ENCODE measurements at regions not wholly inside any gene's neighbourhood (a gene's known extent, or its start where the extent isn't known, plus 50 kb on each side); places are given as distances from the start of the nearest gene placed in this dataset.

DNA sequence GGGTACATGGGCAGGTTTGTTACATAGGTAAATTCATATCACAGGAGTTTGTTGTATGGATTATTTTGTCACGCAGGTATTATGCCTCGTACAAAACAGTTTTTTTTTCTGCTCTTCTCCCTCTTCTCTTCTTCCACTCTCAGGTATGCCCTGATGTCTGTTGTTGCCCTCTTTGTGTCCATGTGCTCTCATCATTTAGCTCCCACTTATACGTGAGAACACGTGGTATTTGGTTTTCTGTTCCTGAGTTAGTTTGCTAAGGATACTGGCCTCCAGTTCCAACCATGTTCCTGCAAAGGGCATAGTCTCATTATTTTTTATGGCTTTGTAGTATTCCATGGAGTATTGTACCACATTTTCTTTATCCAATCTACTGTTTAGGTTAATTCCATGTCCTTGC lies 65.7 kb downstream of the UNC5CL start:
- no peak for DNase-seq (ENCODE audit: low read depth in 2 of 2)

- DNase-seq (ENCODE audit: low read depth in 2 of 2), result no peak
Measured at GRCh38 chr6:40972814-40973213, 66.2 kb downstream of the UNC5CL start.

- DNase-seq (ENCODE audit: low read depth in 2 of 2), result no peak
Measured at GRCh38 chr6:40972190-40972589, 66.8 kb downstream of the UNC5CL start.

DNA sequence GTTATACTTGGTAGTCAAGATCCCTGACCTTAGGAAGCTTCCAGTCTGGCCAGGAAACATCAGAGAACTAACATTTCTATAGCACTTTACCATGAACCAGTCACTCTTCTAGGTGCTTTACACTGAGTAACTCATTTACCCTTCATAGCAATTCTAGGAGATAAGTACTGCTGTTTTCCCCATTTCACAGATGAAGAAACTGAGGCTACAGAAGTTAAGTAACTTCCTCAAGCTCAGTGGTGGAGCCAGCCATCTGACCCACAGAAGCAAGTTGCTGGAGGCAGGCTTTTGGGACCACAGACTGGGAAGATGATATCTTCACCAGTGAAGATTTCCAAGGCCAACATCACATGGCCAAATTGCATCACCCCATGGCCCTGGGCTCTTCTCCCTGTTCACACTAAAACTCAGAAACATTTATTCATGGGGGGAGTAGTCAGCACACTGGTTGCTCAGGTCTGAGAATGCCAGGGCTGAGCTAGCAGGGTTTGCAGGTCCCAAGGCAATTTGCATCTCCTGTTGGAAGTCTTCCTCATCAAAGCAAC lies 70.3 kb downstream of the UNC5CL start:
- DNase-seq (ENCODE audit: low read depth in 2 of 2), result no peak

GRCh38 chr6:40966860-40967259 lies 72.2 kb downstream of the UNC5CL start:
- no peak for DNase-seq (ENCODE audit: low read depth in 2 of 2)

DNA sequence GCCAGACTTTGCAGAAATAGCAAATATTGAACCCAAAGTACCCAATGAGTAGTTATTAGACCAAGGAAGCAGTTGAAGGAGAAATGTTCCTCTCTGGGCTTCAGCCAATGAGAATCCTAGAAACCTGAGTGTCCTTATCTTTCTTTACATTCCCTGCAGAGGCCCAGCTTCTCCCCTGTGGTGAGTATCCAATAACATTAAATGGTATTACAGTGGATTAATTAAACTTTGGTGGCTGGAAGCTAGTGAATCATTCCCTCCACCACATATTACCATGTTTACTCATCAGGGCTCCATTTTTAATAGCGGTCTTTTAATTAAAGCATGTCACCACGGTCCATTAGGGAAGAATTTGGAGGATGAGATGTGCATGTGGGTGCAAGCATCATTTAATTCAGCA lies 74.0 kb downstream of the UNC5CL start:
- DNase-seq (ENCODE audit: low read depth in 2 of 2), result no peak

GRCh38 chr6:40963019-40963418 lies 76.0 kb downstream of the UNC5CL start:
- no peak for DNase-seq (ENCODE audit: low read depth in 2 of 2)

DNA sequence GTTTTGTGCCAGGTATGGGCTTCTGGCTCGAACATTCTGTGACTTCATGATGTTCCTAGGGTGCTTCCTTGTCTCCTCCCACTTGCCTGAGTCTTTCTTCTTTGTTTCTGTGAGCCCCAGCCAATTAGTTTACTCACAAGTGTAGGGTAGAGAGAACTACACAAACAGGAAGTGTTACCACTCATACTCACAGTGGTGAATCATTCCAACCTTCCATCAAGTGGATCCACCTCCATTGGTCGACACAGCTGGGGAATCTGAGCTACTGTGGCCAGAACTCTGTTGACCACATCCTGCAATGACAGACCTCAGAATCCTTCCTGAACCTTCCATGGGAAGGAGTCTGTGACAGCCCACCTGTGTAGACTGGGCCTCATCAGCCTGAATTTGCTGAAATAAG lies 76.8 kb downstream of the UNC5CL start:
- no peak for DNase-seq (ENCODE audit: low read depth in 2 of 2)

DNA sequence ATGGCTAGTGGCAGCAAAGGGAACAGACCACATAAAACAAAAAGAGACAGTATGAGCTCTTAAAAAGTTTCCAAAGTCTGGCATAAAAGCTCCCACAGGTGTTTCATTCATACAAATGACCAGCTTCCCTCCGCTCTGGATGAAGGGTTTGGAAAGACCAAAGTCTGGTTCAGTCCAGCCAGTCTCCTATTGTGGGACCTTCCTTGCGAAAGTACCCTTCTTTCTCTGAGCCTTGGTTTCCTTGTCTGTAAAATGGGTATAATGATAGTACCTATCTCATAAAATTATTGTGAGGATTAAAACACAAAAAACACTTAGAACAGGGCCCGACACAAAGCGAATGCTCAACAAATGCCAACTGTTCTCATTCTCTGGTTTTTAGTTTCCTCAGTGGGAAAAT lies 77.2 kb downstream of the UNC5CL start:
- DNase-seq (ENCODE audit: low read depth in 2 of 2), result no peak

- no peak for DNase-seq (ENCODE audit: low read depth in 2 of 2)
Measured at GRCh38 chr6:40960742-40961430, 78.1 kb downstream of the UNC5CL start.

DNA sequence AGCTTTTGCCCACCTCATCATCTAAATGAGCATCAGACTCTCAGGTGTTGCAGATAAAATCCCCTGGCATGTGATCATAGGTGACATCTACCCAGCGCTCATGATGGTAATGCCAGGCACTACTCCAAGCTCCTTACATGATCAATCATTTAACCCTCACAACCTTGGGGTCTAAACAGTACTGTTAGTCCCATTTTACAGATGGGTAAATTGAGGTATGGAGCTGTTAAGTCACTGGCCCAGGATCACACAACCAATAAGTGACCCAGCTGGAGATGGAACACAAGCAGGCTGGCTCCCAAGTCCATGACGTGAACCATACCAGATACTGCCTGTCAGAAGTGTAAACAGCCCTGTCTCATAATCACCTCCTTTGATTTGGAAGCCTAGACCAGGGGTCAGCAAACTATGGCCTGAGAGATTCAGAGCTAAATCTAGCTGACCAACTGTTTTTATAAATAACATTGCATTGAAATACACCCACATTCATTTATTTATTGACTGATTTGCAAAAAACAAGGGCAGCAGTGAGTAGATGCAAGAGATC lies 79.2 kb downstream of the UNC5CL start:
- DNase-seq (ENCODE audit: low read depth in 2 of 2), result no peak

- no peak for DNase-seq (ENCODE audit: low read depth in 2 of 2)
Measured at GRCh38 chr6:40958738-40959137, 80.3 kb downstream of the UNC5CL start.

- no peak for DNase-seq (ENCODE audit: low read depth in 2 of 2)
Measured at GRCh38 chr6:40957616-40958492, 81.2 kb downstream of the UNC5CL start.

DNA sequence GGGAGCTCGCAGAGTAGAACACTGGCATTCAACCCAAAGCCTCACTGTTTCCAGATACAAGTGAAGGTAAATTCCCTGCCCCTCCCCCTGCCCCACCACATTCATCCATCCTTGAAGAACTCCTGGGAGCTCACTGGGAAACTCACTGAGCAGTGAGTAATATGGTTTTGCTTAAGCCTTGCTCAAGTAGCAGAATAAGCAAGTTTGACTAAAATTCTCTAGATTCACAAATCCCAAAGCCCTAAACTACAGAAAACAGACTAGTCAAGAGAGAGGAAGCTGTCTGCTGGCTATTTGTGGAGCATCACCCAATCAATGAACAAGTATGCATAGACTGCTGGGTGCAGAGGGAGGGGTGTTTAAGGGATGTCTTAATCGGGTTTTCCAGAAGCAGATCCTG lies 82.1 kb downstream of the UNC5CL start:
- no peak for DNase-seq (ENCODE audit: low read depth in 2 of 2)

DNA sequence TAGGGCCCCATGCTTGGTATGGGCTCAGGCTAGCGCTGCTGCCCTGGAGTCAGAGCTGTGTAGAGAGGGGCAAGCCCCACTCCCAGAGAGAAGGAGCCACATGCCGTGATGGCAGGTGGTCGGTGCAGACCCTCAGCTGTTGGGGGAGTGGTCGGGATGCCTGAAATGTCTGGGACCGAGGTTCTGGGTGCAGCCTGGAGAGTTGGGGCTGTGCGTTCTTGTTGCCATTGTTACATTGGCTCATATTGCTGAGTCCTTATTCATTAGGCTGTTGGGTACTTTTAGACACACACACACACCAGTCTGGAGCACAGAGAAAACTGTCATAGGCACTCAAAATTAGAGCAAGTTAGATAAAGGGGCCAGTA lies 83.9 kb downstream of the UNC5CL start:
- DNase-seq (ENCODE audit: low read depth in 2 of 2), result no peak

GRCh38 chr6:40954446-40955177 lies 84.4 kb downstream of the UNC5CL start:
- DNase-seq (ENCODE audit: low read depth in 2 of 2), result no peak

GRCh38 chr6:40953486-40953885 lies 85.5 kb downstream of the UNC5CL start:
- DNase-seq (ENCODE audit: low read depth in 2 of 2), result no peak

DNA sequence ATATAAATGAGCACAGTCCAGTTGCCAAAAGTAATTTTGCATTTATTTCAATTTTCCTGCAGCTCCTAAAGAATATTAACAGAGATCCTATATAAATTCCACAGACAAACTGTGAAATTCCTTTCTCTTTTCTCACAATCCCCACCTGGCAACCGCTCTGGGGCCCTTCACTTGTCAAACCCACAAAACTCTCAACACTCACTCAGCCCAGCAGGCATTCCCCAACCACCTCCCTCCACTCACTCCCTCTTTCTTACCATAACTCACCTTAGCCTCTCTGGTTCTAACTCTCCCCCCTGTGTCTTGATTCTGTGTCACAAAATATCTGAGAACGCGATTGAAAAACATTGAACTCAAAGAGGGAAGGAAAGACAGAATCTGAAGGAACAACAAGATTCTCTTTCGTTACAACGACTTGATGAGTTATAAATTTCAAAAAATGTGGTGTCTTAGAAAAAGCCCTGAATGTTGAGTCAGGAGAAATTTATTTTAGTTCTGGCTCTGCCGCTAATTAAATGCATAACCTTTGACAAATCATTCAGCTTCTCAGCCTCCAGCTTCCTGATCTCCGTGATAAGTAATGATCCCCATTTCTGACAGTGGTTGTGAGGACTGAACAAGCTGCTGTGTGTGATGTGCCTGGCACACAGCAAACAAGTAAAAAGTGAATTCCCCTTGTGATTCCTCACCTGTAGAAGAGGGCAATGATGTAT lies 87.9 kb downstream of the UNC5CL start:
- no peak for DNase-seq (ENCODE audit: low read depth in 2 of 2)

DNA sequence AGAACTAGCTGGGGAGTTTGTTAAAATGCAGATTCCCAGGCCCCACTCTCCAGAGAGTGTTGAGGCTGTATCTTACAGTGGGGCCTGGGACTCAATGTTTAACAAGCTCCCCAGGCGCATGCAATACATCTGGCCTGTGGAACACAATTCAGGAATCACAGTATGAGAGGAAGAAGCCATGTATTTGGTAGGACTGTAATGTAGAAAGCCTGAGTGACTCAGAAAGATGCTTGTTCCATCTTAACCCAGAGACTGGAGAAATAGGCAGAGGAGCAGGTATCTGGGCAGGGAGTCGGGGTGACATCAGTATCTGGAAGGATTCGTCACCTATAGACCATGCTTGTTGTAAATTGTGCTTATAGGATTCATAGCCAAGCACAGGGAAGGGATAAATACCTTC lies 90.5 kb downstream of the UNC5CL start:
- no peak for DNase-seq (ENCODE audit: low read depth in 2 of 2)

DNA sequence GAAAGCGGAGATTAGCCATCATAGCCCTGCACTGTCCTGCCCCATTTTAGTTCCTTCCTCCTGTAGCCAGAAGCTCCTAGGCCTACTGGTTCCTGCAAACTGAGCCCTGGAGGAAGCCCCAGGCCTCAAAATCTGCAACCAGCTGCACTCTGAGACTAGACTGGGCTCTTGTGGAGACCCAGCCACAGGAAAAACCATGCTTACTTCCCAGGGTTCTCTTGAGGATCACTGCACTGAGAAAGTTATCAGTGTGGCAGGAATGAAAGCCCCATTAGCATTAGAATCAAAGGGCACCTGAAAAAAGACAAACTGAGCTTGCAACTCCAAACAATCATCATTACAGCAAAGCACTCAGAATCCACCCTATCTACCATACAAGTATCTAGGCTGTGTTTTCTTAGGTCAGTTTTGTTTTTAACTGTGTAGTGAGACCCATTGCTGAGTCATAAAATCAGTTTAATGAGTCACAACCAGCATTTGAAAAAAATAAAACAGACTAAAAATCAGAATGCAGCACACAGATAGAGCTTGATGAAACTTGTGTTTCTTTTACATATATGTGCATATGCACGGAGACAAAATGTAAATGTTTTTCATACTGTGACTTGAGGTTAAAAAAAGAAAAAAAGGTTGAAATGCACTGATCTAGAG lies 91.0 kb downstream of the UNC5CL start:
- DNase-seq (ENCODE audit: low read depth in 2 of 2), result no peak

DNA sequence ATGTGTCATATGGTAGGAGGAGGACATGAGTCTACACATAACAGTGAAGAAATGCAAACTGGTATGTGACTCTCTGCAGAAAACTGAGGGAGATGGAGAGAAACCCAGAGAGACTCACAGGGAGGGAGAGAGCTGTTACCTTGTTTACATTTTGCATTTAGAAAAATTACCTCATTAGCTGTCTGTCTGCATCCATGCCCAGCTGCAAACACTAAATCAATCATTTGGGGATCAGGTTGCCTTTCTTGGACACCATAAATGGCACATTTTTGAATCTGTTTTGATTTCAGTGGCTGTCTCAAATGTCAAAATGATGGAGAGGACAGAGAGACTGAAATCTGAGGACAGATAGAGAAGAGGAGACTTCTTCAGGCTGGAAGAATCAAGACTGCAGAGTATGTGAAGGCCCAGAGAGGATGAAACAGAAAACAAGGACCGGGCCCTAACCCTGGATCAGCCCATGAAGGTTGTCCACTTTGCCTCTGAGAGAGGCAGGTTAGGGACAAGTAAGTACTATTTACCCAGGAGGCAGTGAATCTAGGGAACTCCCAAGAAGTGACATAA lies 92.2 kb downstream of the UNC5CL start:
- DNase-seq (ENCODE audit: low read depth in 2 of 2), result no peak

Measured in stimulated activated CD8-positive, alpha-beta memory T cell treated with anti-CD3 and anti-CD28 coated beads, Interleukin-7, amount 100 ng/mL, for 4 hours (primary cell).